ENCODE measurements at regions not wholly inside any gene's neighbourhood (a gene's known extent, or its start where the extent isn't known, plus 50 kb on each side); places are given as distances from the start of the nearest gene placed in this dataset.

DNA sequence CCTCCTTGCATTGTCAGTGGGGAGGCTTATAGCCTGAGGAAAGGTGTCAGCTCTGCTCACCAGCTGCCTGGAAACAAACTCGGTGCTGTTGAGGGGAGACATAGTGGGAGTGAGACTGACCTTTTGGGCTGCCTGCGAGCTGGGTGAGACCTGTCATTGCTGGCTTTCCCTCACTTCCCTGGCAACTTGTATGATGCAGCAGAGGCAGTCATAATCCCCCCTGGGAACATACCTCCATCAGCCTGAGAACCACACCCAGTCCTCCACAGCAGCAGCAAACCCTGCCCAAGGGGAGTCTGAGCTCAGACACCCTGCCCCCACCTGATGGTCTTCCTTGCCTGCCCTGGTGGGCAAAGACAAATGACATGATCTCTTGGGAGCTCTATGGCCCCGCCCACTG is 521.2 kb upstream of the IMPG1 start:
- Histone ChIP-seq H3K4me1 (ENCODE audit: control insufficient read depth, extremely low read depth, insufficient read depth, low read length) (no peaks in the 10 kb centered on the region), H3K9ac (ENCODE audit: control insufficient read depth, extremely low read depth, insufficient read depth, low read length) (no peak overlapping the region), H3K9me3 (ENCODE audit: control insufficient read depth, low read depth, low read length) (no peaks in the 10 kb centered on the region), H3K4me3 (ENCODE audit: control insufficient read depth in 2 of 3, extremely low read depth in 1 of 3, insufficient read depth in 2 of 3, low read depth in 1 of 3, low read length in 3 of 3) (no peak overlapping the region), H2AFZ (ENCODE audit: control insufficient read depth, low read length) (no peak overlapping the region), H3K36me3 (ENCODE audit: control insufficient read depth in 2 of 2, extremely low read depth in 1 of 2, insufficient read depth in 2 of 2, low read length in 2 of 2) (no peaks in the 10 kb centered on the region), H3K4me2 (ENCODE audit: control insufficient read depth, extremely low read depth, insufficient read depth, low read depth, low read length) (no peak overlapping the region), H3K79me2 (ENCODE audit: control insufficient read depth, insufficient read depth, low read length) (no peaks in the 10 kb centered on the region), H3K27me3 (ENCODE audit: control insufficient read depth, extremely low read depth, insufficient read depth, low read length) (no peaks in the 10 kb centered on the region), H4K20me1 (ENCODE audit: control insufficient read depth, extremely low read depth, insufficient read depth, low read length) (no peaks in the 10 kb centered on the region), H3K27ac (ENCODE audit: control insufficient read depth, insufficient read depth, low read length) (no peak overlapping the region), H3K9me1 (ENCODE audit: control insufficient read depth, extremely low read depth, insufficient read depth, low read length) (no peaks in the 10 kb centered on the region)
- FAIRE-seq (no peak), DNase-seq (ENCODE audit: low read depth, low spot score) (no peak)
- TF ChIP-seq, protein P1, sequence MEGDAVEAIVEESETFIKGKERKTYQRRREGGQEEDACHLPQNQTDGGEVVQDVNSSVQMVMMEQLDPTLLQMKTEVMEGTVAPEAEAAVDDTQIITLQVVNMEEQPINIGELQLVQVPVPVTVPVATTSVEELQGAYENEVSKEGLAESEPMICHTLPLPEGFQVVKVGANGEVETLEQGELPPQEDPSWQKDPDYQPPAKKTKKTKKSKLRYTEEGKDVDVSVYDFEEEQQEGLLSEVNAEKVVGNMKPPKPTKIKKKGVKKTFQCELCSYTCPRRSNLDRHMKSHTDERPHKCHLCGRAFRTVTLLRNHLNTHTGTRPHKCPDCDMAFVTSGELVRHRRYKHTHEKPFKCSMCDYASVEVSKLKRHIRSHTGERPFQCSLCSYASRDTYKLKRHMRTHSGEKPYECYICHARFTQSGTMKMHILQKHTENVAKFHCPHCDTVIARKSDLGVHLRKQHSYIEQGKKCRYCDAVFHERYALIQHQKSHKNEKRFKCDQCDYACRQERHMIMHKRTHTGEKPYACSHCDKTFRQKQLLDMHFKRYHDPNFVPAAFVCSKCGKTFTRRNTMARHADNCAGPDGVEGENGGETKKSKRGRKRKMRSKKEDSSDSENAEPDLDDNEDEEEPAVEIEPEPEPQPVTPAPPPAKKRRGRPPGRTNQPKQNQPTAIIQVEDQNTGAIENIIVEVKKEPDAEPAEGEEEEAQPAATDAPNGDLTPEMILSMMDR (optimal IDR thresholded peaks at IDR 0.05 in 1 of 3, IDR thresholded peaks at IDR 0.05 in 1 of 3, conservative IDR thresholded peaks at IDR 0.05 in 1 of 3; ENCODE audit: extremely low read depth in 1 of 3, insufficient read depth in 2 of 3, low read length in 3 of 3), result no peak
- no peak for TF ChIP-seq EZH2 (IDR thresholded peaks at IDR 0.05; ENCODE audit: low read length)
- dilution Hi-C loops (cut with MboI; ENCODE audit: extremely low pct_ligation_motif_present, low sequenced_read_pairs), result no loop called here

DNA sequence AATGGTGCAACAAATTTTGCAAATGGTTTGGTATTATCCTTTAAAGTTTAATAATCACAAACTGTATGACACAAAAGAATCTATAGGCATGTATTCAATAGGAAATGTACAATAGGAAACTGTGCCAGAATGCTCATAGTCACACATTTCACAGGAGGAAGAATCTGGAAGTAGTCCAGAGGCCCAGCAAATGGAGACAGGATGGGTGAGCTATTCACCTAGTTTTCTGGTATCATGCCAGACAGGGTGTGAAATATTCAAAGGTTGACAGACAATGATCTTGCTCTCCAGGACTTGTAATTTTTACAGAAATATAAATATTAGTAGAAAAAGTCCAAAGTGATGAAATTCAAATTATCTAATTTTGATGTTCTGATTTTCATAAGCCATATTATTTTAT is 520.1 kb upstream of the IMPG1 start:
- no peak overlapping the region for H3K27ac ChIP-seq (ENCODE audit: control insufficient read depth, insufficient read depth, low read length)
- no peaks in the 10 kb centered on the region for H4K20me1 ChIP-seq (ENCODE audit: control insufficient read depth, extremely low read depth, insufficient read depth, low read length)
- H2AFZ ChIP-seq (ENCODE audit: control insufficient read depth, low read length), result no peak overlapping the region
- FAIRE-seq (no peak), DNase-seq (ENCODE audit: low read depth, low spot score) (no peak)
- dilution Hi-C loops (cut with MboI; ENCODE audit: extremely low pct_ligation_motif_present, low sequenced_read_pairs), result no loop called here
- TF ChIP-seq, protein P1 (optimal IDR thresholded peaks at IDR 0.05 in 1 of 3, IDR thresholded peaks at IDR 0.05 in 1 of 3, conservative IDR thresholded peaks at IDR 0.05 in 1 of 3; ENCODE audit: extremely low read depth in 1 of 3, insufficient read depth in 2 of 3, low read length in 3 of 3), result no peak
- no peak for TF ChIP-seq EZH2 (IDR thresholded peaks at IDR 0.05; ENCODE audit: low read length)
- no peak overlapping the region for H3K4me2 ChIP-seq (ENCODE audit: control insufficient read depth, extremely low read depth, insufficient read depth, low read depth, low read length)
- no peaks in the 10 kb centered on the region for H3K9me1 ChIP-seq (ENCODE audit: control insufficient read depth, extremely low read depth, insufficient read depth, low read length)
- no peaks in the 10 kb centered on the region for H3K79me2 ChIP-seq (ENCODE audit: control insufficient read depth, insufficient read depth, low read length)
- H3K9ac ChIP-seq (ENCODE audit: control insufficient read depth, extremely low read depth, insufficient read depth, low read length), result no peak overlapping the region
- H3K4me3 ChIP-seq (ENCODE audit: control insufficient read depth in 2 of 3, extremely low read depth in 1 of 3, insufficient read depth in 2 of 3, low read depth in 1 of 3, low read length in 3 of 3), result no peak overlapping the region
- H3K36me3 ChIP-seq (ENCODE audit: control insufficient read depth in 2 of 2, extremely low read depth in 1 of 2, insufficient read depth in 2 of 2, low read length in 2 of 2), result no peaks in the 10 kb centered on the region
- no peaks in the 10 kb centered on the region for H3K9me3 ChIP-seq (ENCODE audit: control insufficient read depth, low read depth, low read length)
- H3K4me1 ChIP-seq (ENCODE audit: control insufficient read depth, extremely low read depth, insufficient read depth, low read length), result no peaks in the 10 kb centered on the region
- H3K27me3 ChIP-seq (ENCODE audit: control insufficient read depth, extremely low read depth, insufficient read depth, low read length), result no peaks in the 10 kb centered on the region

All from keratinocyte (primary cell).